22Rv1 (cell line): ENCODE measurements at regions not wholly inside any gene's neighbourhood (a gene's known extent, or its start where the extent isn't known, plus 50 kb on each side); places are given as distances from the start of the nearest gene placed in this dataset.

Experiments used
- ZFX ChIP-seq: fragments of 450-650 bp; IDR thresholded peaks from 2 replicates; pipeline ENCODE4 v1.6.1; 2017; ENCODE audit warnings: antibody characterized with exemption, borderline replicate concordance
- TF ChIP-seq, protein P1 (sequence below): fragments of 450-650 bp; IDR thresholded peaks from 2 replicates; pipeline ENCODE4 v1.5.1; 2017; ENCODE audit warnings: mild to moderate bottlenecking

GRCh38 chr3:135329479-135329878, 534.4 kb downstream of the EPHB1 start:
- TF ChIP-seq, protein P1, sequence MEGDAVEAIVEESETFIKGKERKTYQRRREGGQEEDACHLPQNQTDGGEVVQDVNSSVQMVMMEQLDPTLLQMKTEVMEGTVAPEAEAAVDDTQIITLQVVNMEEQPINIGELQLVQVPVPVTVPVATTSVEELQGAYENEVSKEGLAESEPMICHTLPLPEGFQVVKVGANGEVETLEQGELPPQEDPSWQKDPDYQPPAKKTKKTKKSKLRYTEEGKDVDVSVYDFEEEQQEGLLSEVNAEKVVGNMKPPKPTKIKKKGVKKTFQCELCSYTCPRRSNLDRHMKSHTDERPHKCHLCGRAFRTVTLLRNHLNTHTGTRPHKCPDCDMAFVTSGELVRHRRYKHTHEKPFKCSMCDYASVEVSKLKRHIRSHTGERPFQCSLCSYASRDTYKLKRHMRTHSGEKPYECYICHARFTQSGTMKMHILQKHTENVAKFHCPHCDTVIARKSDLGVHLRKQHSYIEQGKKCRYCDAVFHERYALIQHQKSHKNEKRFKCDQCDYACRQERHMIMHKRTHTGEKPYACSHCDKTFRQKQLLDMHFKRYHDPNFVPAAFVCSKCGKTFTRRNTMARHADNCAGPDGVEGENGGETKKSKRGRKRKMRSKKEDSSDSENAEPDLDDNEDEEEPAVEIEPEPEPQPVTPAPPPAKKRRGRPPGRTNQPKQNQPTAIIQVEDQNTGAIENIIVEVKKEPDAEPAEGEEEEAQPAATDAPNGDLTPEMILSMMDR, result no peak
- no peak for TF ChIP-seq ZFX
